ELR (cell line): ENCODE measurements at regions not wholly inside any gene's neighbourhood (a gene's known extent, or its start where the extent isn't known, plus 50 kb on each side); places are given as distances from the start of the nearest gene placed in this dataset.

Experiments used
- DNase-seq: peaks from one replicate; pipeline ENCODE4 v3.0.0-alpha.2; 2015; ENCODE audit warnings: low read depth

DNA sequence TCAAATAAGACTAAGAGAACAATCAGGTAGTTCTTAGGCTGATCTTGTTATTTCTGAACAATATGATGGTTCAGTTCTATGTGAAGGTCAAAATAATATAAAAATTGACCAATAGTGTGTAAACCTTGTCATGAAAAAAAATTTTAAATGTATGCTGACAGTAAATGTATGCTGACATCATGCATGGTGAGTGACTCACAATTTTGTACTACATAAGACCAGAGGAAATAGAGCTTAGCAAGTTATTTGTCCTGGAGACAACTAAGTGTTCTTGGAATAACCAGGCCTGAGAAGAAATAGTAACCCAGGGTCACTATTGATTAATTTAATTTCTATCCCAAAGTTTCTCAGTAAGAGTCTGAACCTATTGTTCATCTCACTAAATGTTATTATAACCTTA is 182.2 kb upstream of the PCDH15 start:
- no peak for DNase-seq

DNA sequence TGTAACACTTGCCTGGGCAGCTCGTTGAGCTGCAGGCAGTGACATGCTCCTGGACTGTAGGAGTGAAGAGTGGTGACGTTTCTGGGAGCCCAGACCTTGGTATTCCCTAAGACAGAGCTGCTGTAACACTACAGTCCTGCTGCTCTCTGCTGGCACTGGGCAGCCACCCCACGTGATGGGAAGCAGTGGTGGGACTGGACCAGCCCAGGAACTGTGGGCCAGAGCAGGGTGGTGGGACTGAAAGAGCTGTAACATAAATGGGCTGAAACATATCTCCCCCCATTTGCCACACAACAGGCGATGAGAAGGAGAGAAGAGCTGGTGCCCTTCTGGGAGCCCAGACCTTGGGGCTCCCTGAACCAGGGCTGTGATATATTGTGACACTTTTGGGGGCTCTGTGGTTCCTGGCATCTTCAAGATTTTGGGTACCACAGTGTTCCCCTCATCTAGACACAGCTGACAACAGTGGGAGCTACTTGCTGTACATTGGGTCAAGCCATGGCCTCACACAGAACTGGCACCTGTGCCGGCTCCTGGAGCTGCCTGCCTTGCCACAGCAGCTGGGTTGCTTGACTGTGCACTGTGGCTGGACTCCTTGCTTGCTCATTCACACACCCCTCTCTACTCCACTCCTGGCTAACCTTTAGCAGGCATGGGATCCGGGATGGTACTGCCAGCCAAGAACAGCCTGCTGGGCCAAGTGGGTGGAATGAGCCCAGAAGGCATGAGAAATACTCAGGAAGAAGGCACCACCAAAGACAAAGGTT is 161.3 kb upstream of the PCDH15 start:
- no peak for DNase-seq

DNA sequence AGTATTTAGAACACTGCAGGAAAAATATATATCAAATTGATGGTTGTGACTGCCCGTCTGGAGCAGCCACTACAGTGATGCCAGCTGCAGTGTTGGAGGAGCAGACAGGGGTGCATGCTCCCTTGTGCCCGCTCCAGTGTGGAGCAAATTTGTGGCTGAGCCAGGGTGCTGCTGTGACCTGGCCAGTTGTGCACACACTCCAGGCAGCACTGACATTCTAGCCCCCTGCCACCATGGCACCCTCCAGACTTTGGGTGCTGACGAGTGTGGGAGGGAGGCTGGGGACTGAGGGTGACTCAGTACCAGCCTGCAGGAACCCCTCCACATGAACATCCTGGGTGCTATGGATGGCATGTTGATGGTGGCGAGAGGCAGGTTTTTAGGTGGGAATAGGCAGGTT is 160.0 kb upstream of the PCDH15 start:
- DNase-seq: no peak

DNA sequence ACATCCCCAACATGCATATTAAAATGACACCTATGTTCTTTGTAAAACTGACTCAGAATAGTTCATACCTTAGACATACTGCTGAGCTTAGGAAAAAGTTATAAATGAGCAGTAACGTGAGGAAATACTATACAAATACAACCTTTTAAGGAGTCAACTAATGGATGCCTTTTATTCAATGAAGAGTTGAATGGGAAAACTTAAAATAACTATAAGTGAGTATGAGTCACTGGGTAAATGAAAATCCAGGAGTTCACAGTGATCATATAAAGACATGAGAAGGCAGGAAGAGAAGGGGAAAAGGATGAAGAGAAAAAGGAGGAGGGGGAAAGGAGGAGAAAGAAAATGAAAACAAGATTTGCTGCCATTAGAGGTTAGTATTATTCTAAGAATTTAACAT is 157.8 kb upstream of the PCDH15 start:
- no peak for DNase-seq

DNA sequence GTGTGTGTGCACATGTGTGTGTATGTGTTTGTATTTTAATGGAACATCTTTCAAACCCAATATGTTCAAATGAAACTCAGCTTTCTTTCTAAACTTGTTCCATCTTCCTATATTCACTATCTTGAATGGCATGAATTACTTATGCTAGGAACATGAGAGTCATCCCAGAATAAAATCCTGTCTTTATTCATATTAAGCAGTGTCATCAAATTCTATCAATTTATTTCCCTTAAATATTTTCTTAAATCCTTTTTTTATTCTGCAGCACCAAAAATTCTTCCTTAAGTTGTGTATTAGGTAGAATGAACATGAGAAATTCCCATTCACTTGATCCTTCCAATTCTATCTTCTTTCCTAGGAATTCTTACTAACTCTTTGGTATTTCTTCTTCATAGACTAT is 146.6 kb upstream of the PCDH15 start:
- DNase-seq: no peak

DNA sequence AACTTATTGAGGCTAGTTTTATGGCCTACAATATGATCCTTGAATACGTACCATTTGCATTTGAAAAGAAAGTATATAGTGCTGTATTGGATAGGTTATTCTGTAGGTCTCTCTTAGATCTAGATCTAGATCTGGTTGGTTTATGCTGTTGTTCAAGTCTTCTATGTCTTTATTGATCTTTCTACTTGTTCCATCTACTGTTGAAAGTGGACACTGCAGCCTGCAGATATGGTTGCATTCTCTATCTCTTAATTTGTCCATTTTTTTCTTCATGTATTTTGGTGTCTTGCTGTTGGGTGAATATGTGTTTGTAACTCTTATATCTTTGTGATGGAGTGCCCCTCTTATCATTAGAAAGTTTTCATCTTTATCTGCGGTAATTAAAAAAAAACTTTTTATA is 139.4 kb upstream of the PCDH15 start:
- DNase-seq: no peak

DNA sequence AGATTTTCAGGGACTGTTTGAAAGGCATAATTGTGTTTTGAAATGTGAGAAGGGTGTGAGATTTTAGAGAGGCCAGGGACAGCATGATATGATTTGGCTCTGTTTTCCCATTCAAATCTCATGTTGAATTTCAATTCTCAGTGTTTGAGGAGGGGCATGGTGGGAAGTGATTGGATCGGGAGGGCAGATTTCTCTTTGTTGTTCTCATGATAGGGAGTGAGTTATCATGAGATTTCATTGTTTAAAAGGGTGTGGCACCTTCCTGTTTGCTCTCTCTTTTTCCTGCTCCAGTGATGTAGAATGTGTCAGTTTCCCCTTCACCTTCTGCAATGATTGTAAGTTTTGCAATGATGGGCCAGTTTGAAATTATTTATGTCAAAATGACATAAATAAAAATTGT is 113.0 kb upstream of the PCDH15 start:
- DNase-seq: no peak

DNA sequence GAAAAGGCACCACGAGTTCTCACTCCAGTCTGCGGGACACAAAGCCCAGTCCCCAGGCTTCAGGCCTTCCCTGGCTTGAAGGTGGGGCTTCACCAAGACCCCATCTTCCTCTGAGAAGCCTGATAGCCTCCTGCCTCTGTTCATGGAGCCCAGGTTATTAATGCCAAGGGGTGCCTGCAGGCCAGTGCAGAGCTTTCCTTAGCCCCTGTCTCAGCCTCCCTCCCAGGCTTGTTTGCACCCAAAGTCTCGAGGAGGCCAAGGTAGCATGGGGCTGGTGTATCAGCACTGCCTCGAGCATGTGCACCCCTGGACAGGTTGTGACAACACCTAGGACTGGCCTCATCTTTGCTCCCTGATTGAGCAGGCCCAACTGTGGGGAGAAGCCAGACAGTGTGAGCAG is 108.1 kb upstream of the PCDH15 start:
- no peak for DNase-seq

DNA sequence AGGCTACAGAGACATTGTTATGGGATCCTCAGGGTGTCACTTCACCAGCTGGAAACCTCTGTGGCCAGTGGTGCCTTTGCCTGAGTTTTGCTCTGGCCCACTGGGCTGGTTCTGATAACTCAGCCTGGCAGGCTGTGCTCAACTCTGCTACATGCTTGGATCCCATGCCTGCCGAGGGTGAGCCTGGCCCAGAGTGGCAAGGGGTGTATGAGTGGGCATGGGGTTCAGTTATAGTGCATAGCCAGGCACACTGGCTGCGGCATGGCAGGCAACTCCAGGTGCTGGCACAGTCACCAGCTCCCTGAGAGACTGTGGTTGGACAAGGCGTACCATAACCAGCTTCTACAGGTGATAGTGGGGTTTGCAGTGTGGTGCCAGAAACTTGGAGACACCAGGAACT is 107.0 kb upstream of the PCDH15 start:
- DNase-seq: no peak

DNA sequence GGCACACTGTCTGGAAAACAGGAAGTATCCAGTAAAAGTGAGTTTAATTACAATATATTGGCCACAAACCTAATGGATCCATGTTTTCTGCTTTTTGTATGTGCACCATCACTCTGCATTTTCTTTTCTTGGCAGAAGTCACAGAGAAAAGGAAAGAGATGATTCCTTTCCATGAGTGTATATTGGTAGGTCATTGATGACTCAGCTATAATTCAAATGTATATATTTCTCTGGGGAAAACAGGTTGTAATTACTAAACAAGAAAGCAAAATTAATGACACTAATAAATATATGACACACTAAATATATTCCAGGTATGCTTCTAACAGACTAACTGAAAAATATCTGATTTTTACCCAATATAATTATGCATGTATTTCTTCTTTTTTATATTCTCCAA is 105.9 kb upstream of the PCDH15 start:
- no peak for DNase-seq

DNA sequence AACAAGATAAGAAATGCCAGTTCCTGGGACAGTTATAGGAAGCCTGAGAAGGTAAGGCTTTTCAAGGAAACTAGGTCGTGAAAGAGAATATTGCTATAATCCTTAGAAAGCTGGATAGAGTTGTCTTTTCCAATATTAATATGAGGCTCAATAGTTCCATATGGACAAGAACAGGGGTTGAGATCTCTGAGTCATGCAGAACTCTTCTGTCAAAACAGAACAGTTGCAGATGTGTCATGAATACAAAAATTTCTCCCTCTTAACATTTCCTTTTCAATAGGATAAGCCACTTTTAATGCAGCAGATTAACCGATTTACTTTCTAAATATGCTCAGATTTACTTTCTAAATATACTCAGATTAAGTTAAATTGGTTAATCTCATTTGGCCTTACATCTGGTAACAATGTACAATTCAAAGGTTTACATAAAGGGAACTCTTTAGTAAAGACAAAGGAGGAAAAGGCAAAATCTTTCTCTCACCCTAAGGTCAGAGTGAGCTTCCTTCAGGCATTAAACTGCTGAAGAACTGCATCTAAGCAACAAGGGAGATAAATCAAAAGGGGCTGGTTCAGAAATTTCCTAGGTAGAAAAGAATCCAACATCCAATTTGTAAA is 104.7 kb upstream of the PCDH15 start:
- no peak for DNase-seq

DNA sequence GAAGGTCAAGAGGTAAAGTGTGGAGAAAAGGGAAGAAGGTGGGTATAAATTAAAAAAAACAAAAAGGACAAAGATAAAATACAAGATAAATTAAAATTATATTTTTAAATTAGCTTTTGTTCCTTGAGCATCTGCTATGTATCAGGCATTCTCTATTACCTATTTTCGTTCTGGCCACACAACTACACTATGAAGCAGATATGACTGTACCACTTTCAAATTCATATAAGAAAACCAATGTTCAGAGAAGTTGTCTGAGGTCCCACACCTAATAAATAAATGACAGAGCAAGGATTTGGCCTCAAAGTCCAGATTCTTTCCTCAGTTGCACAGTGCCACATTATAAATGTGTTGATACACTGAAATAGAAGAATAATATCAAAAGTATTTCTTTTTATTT is 103.8 kb upstream of the PCDH15 start:
- no peak for DNase-seq

DNA sequence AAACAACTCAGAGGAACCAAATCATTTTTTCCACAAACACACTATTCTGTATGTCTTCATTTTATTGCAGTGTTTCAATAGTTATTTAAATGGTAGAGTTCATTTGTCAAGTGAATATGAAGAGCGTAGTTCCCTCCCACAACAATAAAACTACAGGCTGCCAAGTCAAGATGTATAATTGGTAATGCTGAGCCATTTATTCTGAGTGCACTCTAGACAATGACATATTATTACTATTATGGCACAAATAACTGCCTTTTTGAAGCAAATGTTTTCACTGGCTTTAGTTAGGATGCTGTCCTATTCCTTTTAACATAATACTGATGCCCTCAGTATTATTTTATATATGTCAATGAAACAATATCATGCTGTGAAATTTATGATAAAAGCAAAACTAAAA is 102.7 kb upstream of the PCDH15 start:
- DNase-seq: no peak

DNA sequence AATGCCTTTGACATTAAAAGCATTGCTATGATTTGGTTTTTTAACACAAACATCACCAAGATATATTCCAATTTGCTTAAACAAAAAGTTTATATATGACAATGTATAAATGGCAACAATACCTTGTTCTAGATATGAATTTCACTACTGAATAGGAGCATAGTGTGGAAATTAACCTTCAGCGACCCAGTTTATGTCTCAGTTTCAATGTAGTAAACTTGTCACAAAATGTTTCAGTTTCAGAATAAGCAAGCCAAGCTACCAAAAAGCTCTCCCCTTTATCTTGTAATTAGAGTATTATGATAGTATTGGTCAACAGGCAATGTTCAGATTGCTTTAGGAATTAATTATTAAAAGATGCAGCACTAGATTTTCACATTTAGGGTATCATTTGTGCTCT is 99.6 kb upstream of the PCDH15 start:
- no peak for DNase-seq

DNA sequence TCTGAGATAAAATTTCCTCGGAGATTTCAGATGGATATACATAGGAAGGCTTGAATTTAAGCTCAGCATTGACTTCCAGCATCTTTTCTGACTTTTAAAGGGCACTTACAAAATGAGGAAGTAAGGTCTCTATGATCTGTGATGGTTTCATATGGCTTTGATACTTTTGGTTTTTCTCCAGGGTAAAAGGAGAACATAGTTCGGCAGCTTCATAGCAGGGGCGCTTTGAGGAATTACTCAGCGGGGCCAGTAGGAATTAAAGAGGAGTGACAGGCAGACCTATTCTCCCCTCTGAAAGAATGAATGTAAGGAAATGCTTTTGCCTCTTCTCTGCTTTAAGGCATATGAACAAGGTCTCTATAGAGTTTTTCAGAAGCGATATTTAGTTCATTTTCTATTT is 80.0 kb upstream of the PCDH15 start:
- DNase-seq: no peak

DNA sequence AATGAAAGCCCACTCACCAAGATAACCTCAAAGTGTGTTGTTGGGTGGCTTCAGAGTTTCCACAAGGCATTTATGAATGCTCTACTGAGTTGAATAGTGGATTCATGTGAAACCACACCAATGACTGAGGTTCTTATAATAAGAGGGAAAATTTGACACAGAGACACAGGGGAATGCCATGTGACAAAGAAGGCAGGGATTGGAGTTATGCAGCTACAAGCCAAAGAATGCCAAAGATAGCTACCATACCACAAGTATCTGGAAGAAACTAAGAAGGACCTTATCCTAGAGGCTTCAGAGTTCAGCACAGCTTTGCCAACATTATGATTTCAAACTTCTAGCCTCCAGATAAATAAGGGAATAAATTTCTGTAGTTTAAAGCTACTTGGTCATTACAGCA is 68.0 kb upstream of the PCDH15 start:
- no peak for DNase-seq

DNA sequence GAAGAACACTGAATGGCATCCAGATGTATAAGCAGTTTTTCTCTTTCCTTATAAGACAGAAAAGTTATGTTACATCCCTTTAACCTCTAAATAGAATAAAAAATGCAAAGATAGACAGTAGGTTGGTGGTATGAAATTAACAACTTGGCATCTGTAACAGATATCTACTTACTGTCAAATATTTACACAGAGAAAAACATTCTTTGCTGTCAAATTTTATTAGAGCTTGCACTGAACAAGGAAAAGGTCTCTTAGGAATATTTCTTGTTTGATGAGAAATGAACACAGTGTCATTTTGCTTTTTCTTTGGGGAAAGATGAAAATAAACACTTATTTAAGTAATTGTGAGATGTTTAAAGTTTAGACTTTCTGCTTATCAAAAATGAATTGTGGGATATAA is 65.6 kb upstream of the PCDH15 start:
- no peak for DNase-seq

DNA sequence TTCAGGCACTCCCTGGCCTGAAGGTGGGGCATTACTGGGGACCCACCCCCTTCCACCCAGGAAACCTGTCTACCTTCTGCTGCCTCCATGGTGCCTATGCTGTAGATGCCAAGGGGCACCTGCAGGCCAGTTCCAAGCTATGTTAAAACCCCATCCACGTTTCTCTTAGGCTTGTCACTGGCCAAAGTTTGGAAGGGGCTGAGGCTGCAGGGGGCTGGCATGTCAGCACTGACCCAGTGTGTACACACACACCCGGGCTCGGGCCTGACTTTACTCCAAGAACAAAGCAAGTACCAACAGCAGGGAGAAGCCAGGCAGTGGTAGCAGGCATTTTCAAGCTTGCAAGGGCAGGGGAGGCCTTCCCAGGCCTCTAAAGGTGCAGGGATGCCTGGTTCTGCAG is 53.8 kb upstream of the PCDH15 start:
- DNase-seq: no peak

DNA sequence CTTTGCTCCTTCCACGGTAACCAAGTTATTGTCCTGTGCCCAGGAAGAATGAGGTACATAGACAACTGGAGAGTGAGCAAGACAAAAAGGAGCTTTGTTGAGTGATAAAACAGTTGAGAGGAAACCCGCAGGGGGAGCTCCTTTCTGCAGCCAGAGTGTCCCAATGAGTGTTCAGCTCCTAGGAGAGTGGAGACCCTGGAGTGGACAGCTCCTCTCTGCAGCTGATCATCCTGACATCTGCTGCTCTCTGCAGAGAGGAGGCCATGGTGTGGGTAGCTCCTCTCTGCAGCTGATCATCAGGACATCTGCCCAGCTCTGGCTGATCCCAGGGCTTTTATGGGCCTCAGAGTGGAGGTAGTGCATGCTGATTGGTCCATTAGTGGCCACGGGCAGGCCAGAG is 53.4 kb upstream of the PCDH15 start:
- no peak for DNase-seq

DNA sequence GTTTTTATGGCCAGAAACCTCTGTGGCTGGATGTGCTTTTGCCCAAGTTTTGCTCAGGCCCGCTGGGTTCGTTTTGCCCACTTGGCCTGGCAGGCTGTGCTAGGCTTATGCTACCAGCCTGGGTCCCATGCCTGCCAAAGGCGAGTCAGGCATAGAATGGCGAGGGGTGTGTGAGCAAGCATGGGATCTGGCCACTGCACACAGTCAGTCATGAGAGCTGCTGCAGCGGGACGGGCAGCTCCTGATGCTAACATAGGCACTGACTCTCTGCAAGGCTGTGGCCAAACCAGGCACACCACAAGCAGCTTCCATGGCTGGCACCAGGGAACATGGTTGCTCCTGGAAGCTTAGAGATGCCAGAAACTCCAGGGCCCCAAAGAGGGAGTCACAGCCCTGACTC is 52.9 kb upstream of the PCDH15 start:
- no peak for DNase-seq
